DND-41 (cell line): ENCODE measurements at regions not wholly inside any gene's neighbourhood (a gene's known extent, or its start where the extent isn't known, plus 50 kb on each side); places are given as distances from the start of the nearest gene placed in this dataset.

ENCODE experiments used
- CTCF ChIP-seq: IDR thresholded peaks from 2 replicates; pipeline ENCODE4 v1.5.1; 2012; ENCODE audit warnings: borderline replicate concordance, low read length, moderate library complexity, mild to moderate bottlenecking; ENCODE audit not compliant: poor library complexity, severe bottlenecking; ENCODE audit errors: extremely low read depth
- EZH2 ChIP-seq: IDR thresholded peaks from 3 replicates; pipeline ENCODE4 v1.6.1; 2012; ENCODE audit warnings: borderline replicate concordance, low read depth, mild to moderate bottlenecking, moderate library complexity, low read length, inconsistent platforms; ENCODE audit not compliant: severe bottlenecking

- no peak for TF ChIP-seq CTCF
- no peak for TF ChIP-seq EZH2
Observed at GRCh38 chr4:43360296-43360695, 467.8 kb downstream of the GRXCR1 start.
